ENCODE measurements at regions not wholly inside any gene's neighbourhood (a gene's known extent, or its start where the extent isn't known, plus 50 kb on each side); places are given as distances from the start of the nearest gene placed in this dataset.

- TF ChIP-seq CTCF (IDR thresholded peaks at IDR 0.05; ENCODE audit: poor library complexity), result peak; percentile 48
- TF ChIP-seq EZH2phosphoT487 (IDR thresholded peaks at IDR 0.05; ENCODE audit: low read depth, severe bottlenecking, unreplicated experiment), result no peak
- TF ChIP-seq EZH2 (IDR thresholded peaks at IDR 0.05; ENCODE audit: borderline replicate concordance), result no peak
These were observed 844.9 kb upstream of the PHF14 start for GRCh38 chr7:10128748-10129147.

All from hepatocyte (in vitro differentiated cells).